MM.1S (cell line): ENCODE measurements at regions not wholly inside any gene's neighbourhood (a gene's known extent, or its start where the extent isn't known, plus 50 kb on each side); places are given as distances from the start of the nearest gene placed in this dataset.

ENCODE experiments used
- DNase-seq: peaks from one replicate; pipeline ENCODE4 v3.0.0-alpha.2; 2015
- H2AFZ ChIP-seq: fragments of 300-600 bp; sonication (generic); 2 replicates; pipeline ENCODE4 v1.6.0; 2016; ENCODE audit warnings: antibody characterized with exemption, low read length
- H3F3A ChIP-seq: fragments of 300-600 bp; sonication (generic); 2 replicates; pipeline ENCODE4 v1.6.1; 2016; ENCODE audit warnings: mild to moderate bottlenecking, antibody characterized with exemption, low read length, moderate library complexity, mixed read lengths; ENCODE audit not compliant: insufficient read depth
- H3K27ac ChIP-seq: fragments of 300-600 bp; sonication (generic); 2 replicates; pipeline ENCODE4 v1.5.1; 2016; ENCODE audit warnings: mild to moderate bottlenecking, low read length
- H3K27me3 ChIP-seq: fragments of 300-600 bp; sonication (generic); replicated peaks from 2 replicates; pipeline ENCODE4 v1.6.0; 2016; ENCODE audit warnings: low read length; ENCODE audit not compliant: insufficient read depth
- H3K36me3 ChIP-seq: fragments of 300-600 bp; sonication (generic); replicated peaks from 2 replicates; pipeline ENCODE4 v1.6.1; 2016; ENCODE audit warnings: mild to moderate bottlenecking, low read length, mixed read lengths; ENCODE audit not compliant: insufficient read depth
- H3K4me1 ChIP-seq: fragments of 300-600 bp; sonication (generic); 2 replicates; pipeline ENCODE4 v1.6.1; 2016; ENCODE audit warnings: low read length, mixed read lengths
- H3K4me2 ChIP-seq: fragments of 300-600 bp; sonication (generic); 2 replicates; pipeline ENCODE4 v1.6.0; 2016; ENCODE audit warnings: low read depth, low read length
- H3K4me3 ChIP-seq: fragments of 300-600 bp; sonication (generic); 2 replicates; pipeline ENCODE4 v1.5.1; 2016; ENCODE audit warnings: low read length, mixed read lengths
- H3K79me2 ChIP-seq: fragments of 300-600 bp; sonication (generic); 2 replicates; pipeline ENCODE4 v1.6.1; 2016; ENCODE audit warnings: mixed run types, low read length, mixed read lengths
- H3K9ac ChIP-seq: fragments of 300-600 bp; sonication (generic); 2 replicates; pipeline ENCODE4 v1.6.1; 2016; ENCODE audit warnings: low read length, mixed read lengths
- H3K9me2 ChIP-seq: fragments of 300-600 bp; sonication (generic); replicated peaks from 2 replicates; pipeline ENCODE4 v1.6.1; 2016; ENCODE audit warnings: mild to moderate bottlenecking, low read length, mixed read lengths; ENCODE audit not compliant: insufficient read depth
- H3K9me3 ChIP-seq: fragments of 300-600 bp; sonication (generic); replicated peaks from 2 replicates; pipeline ENCODE4 v1.6.1; 2016; ENCODE audit warnings: mild to moderate bottlenecking, low read length, mixed read lengths; ENCODE audit not compliant: insufficient read depth
- H4K20me1 ChIP-seq: fragments of 300-600 bp; sonication (generic); 2 replicates; pipeline ENCODE4 v1.6.1; 2016; ENCODE audit warnings: mild to moderate bottlenecking, low read length, moderate library complexity, mixed read lengths; ENCODE audit not compliant: insufficient read depth
- CTCF ChIP-seq: fragments of 300-600 bp; sonication (generic); IDR thresholded peaks from 2 replicates; pipeline ENCODE4 v1.5.1; 2016; ENCODE audit warnings: antibody characterized with exemption, low read length, mixed read lengths
- EZH2 ChIP-seq: fragments of 300-600 bp; sonication (generic); optimal IDR thresholded peaks from 2 replicates; pipeline ENCODE3; 2017; ENCODE audit warnings: low read depth, mild to moderate bottlenecking, antibody characterized with exemption, low read length, mixed read lengths
- EZH2phosphoT487 ChIP-seq: fragments of 300-600 bp; sonication (generic); IDR thresholded peaks from 2 replicates; pipeline ENCODE4 v1.6.1; 2018; ENCODE audit warnings: antibody characterized with exemption, low read length

- Histone ChIP-seq H3K9ac (no peak overlapping the region), H3K9me2 (no peaks in the 10 kb centered on the region), H4K20me1 (no peaks in the 10 kb centered on the region), H3K9me3 (no peaks in the 10 kb centered on the region), H2AFZ (no peak overlapping the region), H3K27me3 (no peaks in the 10 kb centered on the region), H3K4me1 (no peaks in the 10 kb centered on the region), H3K27ac (no peak overlapping the region), H3K79me2 (no peaks in the 10 kb centered on the region), H3K36me3 (no peaks in the 10 kb centered on the region), H3F3A (no peaks in the 10 kb centered on the region), H3K4me3 (no peak overlapping the region), H3K4me2 (no peak overlapping the region)
- TF ChIP-seq EZH2, result no peak
- TF ChIP-seq CTCF, result no peak
- no peak for TF ChIP-seq EZH2phosphoT487
- DNase-seq, result no peak
These were observed 225.1 kb downstream of the PIK3R1 start for GRCh38 chr5:68440651-68441050.

- Histone ChIP-seq H3K4me3 (no peak overlapping the region), H3K9ac (no peak overlapping the region), H3K4me2 (no peak overlapping the region), H3K4me1 (no peaks in the 10 kb centered on the region), H3K79me2 (no peaks in the 10 kb centered on the region), H3K9me3 (no peaks in the 10 kb centered on the region), H3F3A (no peaks in the 10 kb centered on the region), H2AFZ (no peak overlapping the region), H3K27ac (no peak overlapping the region), H3K27me3 (no peaks in the 10 kb centered on the region), H3K36me3 (no peaks in the 10 kb centered on the region), H4K20me1 (no peaks in the 10 kb centered on the region), H3K9me2 (no peaks in the 10 kb centered on the region)
- no peak for TF ChIP-seq CTCF
- TF ChIP-seq EZH2, result no peak
- no peak for TF ChIP-seq EZH2phosphoT487
- DNase-seq, result no peak
These were observed 225.9 kb downstream of the PIK3R1 start for GRCh38 chr5:68441309-68442073.

GRCh38 chr5:68443091-68443490, 227.5 kb downstream of the PIK3R1 start:
- Histone ChIP-seq H3K9ac (no peak overlapping the region), H3K79me2 (no peaks in the 10 kb centered on the region), H3K36me3 (no peaks in the 10 kb centered on the region), H3K27me3 (no peaks in the 10 kb centered on the region), H2AFZ (no peak overlapping the region), H3K9me2 (no peaks in the 10 kb centered on the region), H3F3A (no peaks in the 10 kb centered on the region), H3K27ac (no peak overlapping the region), H3K4me3 (no peak overlapping the region), H4K20me1 (no peaks in the 10 kb centered on the region), H3K4me2 (no peak overlapping the region), H3K9me3 (no peaks in the 10 kb centered on the region), H3K4me1 (no peaks in the 10 kb centered on the region)
- TF ChIP-seq EZH2phosphoT487 (no peak), EZH2 (no peak), CTCF (no peak)
- no peak for DNase-seq
